ENCODE measurements at regions not wholly inside any gene's neighbourhood (a gene's known extent, or its start where the extent isn't known, plus 50 kb on each side); places are given as distances from the start of the nearest gene placed in this dataset.

DNA sequence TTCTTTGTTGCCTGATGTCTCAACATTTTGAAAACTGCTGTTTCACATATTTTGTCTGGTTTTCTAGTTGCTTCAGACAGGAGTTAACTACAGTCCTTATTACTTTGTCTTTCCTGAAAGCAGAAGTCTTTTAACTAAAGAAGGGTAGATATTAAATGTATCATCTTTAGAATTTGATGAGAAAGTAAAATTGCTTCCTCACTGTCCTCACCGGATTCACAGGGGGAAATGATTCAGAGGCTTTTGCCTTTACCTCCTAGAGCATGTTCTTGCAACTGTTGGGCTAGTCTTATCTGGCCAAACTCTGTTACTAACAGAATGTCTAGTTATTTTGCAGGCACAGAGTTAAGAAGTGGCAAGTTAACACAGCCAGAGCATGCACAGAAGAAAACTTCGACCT is 107.2 kb upstream of the VAV3 start (continued):
- TF ChIP-seq, protein P1, sequence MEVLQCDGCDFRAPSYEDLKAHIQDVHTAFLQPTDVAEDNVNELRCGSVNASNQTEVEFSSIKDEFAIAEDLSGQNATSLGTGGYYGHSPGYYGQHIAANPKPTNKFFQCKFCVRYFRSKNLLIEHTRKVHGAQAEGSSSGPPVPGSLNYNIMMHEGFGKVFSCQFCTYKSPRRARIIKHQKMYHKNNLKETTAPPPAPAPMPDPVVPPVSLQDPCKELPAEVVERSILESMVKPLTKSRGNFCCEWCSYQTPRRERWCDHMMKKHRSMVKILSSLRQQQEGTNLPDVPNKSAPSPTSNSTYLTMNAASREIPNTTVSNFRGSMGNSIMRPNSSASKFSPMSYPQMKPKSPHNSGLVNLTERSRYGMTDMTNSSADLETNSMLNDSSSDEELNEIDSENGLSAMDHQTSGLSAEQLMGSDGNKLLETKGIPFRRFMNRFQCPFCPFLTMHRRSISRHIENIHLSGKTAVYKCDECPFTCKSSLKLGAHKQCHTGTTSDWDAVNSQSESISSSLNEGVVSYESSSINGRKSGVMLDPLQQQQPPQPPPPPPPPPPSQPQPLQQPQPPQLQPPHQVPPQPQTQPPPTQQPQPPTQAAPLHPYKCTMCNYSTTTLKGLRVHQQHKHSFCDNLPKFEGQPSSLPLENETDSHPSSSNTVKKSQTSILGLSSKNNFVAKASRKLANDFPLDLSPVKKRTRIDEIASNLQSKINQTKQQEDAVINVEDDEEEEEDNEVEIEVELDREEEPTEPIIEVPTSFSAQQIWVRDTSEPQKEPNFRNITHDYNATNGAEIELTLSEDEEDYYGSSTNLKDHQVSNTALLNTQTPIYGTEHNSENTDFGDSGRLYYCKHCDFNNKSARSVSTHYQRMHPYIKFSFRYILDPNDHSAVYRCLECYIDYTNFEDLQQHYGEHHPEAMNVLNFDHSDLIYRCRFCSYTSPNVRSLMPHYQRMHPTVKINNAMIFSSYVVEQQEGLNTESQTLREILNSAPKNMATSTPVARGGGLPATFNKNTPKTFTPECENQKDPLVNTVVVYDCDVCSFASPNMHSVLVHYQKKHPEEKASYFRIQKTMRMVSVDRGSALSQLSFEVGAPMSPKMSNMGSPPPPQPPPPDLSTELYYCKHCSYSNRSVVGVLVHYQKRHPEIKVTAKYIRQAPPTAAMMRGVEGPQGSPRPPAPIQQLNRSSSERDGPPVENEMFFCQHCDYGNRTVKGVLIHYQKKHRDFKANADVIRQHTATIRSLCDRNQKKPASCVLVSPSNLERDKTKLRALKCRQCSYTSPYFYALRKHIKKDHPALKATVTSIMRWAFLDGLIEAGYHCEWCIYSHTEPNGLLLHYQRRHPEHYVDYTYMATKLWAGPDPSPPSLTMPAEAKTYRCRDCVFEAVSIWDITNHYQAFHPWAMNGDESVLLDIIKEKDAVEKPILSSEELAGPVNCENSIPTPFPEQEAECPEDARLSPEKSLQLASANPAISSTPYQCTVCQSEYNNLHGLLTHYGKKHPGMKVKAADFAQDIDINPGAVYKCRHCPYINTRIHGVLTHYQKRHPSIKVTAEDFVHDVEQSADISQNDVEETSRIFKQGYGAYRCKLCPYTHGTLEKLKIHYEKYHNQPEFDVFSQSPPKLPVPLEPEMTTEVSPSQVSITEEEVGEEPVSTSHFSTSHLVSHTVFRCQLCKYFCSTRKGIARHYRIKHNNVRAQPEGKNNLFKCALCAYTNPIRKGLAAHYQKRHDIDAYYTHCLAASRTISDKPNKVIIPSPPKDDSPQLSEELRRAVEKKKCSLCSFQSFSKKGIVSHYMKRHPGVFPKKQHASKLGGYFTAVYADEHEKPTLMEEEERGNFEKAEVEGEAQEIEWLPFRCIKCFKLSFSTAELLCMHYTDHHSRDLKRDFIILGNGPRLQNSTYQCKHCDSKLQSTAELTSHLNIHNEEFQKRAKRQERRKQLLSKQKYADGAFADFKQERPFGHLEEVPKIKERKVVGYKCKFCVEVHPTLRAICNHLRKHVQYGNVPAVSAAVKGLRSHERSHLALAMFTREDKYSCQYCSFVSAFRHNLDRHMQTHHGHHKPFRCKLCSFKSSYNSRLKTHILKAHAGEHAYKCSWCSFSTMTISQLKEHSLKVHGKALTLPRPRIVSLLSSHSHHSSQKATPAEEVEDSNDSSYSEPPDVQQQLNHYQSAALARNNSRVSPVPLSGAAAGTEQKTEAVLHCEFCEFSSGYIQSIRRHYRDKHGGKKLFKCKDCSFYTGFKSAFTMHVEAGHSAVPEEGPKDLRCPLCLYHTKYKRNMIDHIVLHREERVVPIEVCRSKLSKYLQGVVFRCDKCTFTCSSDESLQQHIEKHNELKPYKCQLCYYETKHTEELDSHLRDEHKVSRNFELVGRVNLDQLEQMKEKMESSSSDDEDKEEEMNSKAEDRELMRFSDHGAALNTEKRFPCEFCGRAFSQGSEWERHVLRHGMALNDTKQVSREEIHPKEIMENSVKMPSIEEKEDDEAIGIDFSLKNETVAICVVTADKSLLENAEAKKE (CRISPR knock-in tag; IDR thresholded peaks at IDR 0.05): no peak
- TF ChIP-seq ZNF331 (CRISPR knock-in tag; IDR thresholded peaks at IDR 0.05; ENCODE audit: low read depth) (no peak), ZNF114 (CRISPR knock-in tag; IDR thresholded peaks at IDR 0.05) (no peak), CTCF (conservative IDR thresholded peaks at IDR 0.05; ENCODE audit: low read depth in 2 of 2) (no peak), POLR2AphosphoS5 (IDR thresholded peaks at IDR 0.05; ENCODE audit: low read depth) (no peak), EZH2phosphoT487 (IDR thresholded peaks at IDR 0.05; ENCODE audit: unreplicated experiment) (no peak)

DNA sequence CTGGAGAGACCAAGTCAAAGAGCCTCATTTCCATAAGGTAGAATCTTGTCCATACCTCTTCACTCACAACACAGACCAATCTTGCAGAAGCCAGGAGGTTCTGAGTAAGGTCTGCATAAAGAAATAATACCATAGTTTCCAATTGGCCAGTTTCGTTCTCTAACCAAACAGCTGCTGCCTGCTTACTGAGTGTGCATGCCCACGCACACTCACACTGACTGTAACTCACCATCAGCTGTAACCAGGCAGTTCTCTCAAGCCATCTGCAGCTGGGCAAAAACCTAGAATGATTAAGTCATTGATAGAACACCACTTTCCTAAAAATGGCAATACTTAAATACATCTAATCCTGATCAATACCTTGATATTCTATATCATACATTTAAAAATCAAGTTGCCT is 106.6 kb upstream of the VAV3 start:
- no peak for ATAC-seq
- no peaks in the 10 kb centered on the region for H3K9me2 ChIP-seq (ENCODE audit: insufficient read depth)
- H3K4me1 Mint-ChIP-seq: no peaks in the 10 kb centered on the region
- H3K9me3 Mint-ChIP-seq: no peaks in the 10 kb centered on the region
- H3F3A ChIP-seq (replicated peaks; ENCODE audit: low read depth): no peaks in the 10 kb centered on the region
- no peaks in the 10 kb centered on the region for H4K20me1 ChIP-seq (replicated peaks; ENCODE audit: insufficient read depth)
- H3K4me2 ChIP-seq: no peak overlapping the region
- H3K4me3 ChIP-seq: no peak overlapping the region
- no peak for TF ChIP-seq STAT1 (IDR thresholded peaks at IDR 0.05; ENCODE audit: unreplicated experiment)
- TF ChIP-seq POLR2AphosphoS5 (IDR thresholded peaks at IDR 0.05; ENCODE audit: low read depth): no peak
- H3K4me3 Mint-ChIP-seq: no peak overlapping the region
- no peak overlapping the region for H3K27ac Mint-ChIP-seq
- no peak overlapping the region for H3K27ac ChIP-seq (ENCODE audit: low read depth)
- no peaks in the 10 kb centered on the region for H3K36me3 ChIP-seq (ENCODE audit: insufficient read depth)
- no peaks in the 10 kb centered on the region for H3K79me2 ChIP-seq (replicated peaks; ENCODE audit: insufficient read depth)
- no peaks in the 10 kb centered on the region for H3K36me3 Mint-ChIP-seq (ENCODE audit: low read depth)
- H3K27me3 ChIP-seq (ENCODE audit: insufficient read depth): no peaks in the 10 kb centered on the region
- no peaks in the 10 kb centered on the region for H3K27me3 Mint-ChIP-seq (ENCODE audit: insufficient read depth, low read depth, poor library complexity)
- H2AFZ ChIP-seq: no peak overlapping the region
- H3K4me1 ChIP-seq (ENCODE audit: insufficient read depth): no peaks in the 10 kb centered on the region
- DNase-seq (ENCODE audit: low spot score): no peak

All from GM23338 (cell line).